LNCaP clone FGC (cell line): ENCODE measurements at regions not wholly inside any gene's neighbourhood (a gene's known extent, or its start where the extent isn't known, plus 50 kb on each side); places are given as distances from the start of the nearest gene placed in this dataset.

ENCODE experiments used
- DNase-seq: peaks from one replicate; pipeline ENCODE4 v3.0.0-alpha.2; 2011; ENCODE audit warnings: low read depth
- H3K4me3 ChIP-seq: 2 replicates; pipeline ENCODE4 v1.5.1; 2011; ENCODE audit warnings: mild to moderate bottlenecking, low read depth, low read length, control low read depth
- TF ChIP-seq, protein P1 (sequence below): IDR thresholded peaks from 2 replicates; pipeline ENCODE4 v1.5.1; 2012; ENCODE audit warnings: mild to moderate bottlenecking; ENCODE audit not compliant: control insufficient read depth, insufficient read depth; ENCODE audit errors: extremely low read depth

DNA sequence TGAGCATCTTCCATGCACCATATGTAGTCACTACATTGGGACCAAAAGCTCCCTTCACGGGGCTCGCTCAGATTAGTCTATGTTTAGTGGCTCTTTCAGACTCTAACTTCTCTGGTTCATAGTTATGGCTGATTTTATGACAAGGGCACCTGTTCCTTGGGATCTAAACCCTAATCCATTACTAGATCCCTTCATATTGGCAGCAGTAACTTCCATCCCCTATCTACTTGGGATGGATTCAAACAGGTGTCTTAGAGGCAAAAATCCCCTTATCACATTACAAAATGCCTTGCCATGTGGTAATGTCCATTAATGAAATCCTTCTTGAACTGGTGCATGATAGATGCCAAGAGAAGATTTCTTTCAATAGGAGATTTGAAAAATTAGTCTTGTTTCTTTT lies 96.7 kb upstream of the TP63 start:
- DNase-seq: no peak
- no peak overlapping the region for H3K4me3 ChIP-seq
- TF ChIP-seq, protein P1, sequence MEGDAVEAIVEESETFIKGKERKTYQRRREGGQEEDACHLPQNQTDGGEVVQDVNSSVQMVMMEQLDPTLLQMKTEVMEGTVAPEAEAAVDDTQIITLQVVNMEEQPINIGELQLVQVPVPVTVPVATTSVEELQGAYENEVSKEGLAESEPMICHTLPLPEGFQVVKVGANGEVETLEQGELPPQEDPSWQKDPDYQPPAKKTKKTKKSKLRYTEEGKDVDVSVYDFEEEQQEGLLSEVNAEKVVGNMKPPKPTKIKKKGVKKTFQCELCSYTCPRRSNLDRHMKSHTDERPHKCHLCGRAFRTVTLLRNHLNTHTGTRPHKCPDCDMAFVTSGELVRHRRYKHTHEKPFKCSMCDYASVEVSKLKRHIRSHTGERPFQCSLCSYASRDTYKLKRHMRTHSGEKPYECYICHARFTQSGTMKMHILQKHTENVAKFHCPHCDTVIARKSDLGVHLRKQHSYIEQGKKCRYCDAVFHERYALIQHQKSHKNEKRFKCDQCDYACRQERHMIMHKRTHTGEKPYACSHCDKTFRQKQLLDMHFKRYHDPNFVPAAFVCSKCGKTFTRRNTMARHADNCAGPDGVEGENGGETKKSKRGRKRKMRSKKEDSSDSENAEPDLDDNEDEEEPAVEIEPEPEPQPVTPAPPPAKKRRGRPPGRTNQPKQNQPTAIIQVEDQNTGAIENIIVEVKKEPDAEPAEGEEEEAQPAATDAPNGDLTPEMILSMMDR: no peak

DNA sequence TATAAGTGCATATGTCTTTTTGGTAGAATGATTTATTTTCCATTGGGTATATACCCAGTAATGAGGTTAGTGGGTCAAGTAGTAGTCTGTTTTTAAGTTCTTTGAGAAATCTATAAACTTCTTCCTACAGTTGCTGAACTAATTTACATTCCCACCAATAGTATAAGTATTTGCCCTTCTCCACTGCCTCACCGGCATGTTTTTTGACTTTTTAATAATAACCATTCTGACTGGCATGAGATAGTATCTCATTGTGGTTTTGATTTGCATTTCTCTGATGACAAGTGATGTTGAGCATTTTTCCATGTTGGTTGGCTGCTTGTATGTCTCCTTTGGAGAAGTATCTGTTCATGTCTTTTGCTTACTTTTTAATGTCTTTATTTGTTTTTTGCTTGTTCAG lies 94.1 kb upstream of the TP63 start:
- H3K4me3 ChIP-seq: no peak overlapping the region
- TF ChIP-seq, protein P1: no peak
- no peak for DNase-seq

DNA sequence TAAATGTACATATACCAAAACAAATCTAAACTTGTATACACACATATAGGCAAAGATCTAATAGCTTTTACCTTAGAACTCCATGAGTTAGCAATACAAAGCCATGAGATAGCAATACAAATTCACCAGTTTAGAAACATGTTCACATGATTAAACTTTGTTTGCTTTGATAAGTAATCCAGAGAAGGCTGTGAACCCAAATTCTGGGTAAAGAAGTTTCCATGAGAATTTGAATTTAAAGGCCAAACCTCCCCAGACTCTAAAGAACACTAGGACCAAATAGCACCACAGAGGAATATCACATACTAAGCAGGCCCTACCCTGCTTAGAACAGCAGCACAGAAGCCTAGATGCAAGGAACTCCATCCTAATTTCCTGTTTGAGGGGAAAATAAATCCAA lies 83.7 kb upstream of the TP63 start:
- no peak for DNase-seq
- TF ChIP-seq, protein P1: no peak
- H3K4me3 ChIP-seq: no peak overlapping the region

DNA sequence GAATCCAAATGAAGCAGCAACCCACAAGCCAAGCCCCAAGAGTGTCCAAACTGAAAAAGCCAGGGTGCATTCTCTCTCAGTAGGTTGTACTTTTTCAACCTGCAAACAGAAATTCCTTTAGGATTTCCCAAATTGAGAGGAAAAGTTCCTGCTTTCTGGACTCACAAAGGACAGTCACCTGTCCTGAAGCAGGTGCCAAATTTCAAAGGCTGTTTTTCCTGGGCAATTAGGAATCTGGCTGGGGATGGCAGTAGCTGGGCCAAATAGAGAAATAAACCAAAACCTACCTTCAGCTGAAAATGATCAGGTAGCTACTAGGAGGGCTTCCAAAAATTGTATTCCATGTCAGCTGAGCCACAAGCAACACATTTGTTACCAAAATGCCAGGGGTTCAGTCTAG lies 83.1 kb upstream of the TP63 start:
- DNase-seq: no peak
- TF ChIP-seq, protein P1: no peak
- no peak overlapping the region for H3K4me3 ChIP-seq

DNA sequence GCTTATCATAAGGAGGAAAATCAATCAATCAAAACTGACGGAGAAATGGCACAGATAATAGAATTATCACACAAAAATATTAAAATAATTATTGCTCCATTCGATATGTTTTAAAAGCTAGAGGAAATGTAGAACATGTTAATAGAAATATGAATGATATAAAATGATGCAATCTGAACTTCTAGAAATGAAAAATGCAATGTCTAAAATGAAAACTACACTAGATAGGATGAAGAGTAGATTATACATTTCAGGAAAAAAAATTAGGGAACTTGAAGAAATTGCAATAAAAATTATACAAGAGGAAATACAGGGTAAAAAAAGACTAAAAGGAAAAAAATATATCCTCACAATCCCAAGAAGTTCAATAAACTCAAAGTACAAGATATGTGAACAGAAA lies 80.2 kb upstream of the TP63 start:
- TF ChIP-seq, protein P1: no peak
- no peak for DNase-seq
- H3K4me3 ChIP-seq: no peak overlapping the region

DNA sequence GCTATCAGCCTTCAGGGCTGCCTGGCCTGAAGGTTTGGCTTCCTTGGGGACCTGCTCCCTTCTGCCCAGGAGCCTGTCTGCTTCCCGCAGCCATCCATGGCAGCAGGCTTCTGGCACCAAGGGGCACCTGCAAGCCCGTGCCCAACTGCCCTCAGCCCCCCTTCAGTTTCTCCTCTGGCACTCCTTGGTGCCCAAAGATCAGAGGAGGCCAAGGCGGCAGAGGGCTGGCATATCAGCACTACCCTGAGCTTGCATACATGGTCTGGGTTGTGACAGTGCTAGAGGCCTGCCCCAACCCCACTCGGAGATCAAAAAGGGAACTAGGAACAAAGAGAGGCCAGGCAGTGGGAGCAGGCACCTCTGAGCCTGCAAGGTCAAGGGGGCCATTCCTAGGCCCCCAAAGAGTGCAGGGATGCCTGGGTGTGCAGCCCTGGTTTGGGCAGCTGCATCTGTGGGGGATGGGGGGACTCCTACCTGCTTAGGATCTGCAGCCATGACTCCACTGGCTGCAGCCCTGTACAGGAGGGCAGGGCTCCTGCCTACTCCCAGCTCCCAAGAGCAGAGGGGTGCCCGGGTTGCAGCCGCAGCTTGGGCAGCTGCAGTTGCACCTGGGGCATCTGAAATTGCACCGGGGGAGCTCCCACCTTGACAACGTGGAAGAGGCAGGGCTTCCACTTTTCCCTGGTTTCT lies 76.2 kb upstream of the TP63 start:
- H3K4me3 ChIP-seq: no peak overlapping the region
- TF ChIP-seq, protein P1: no peak
- DNase-seq: no peak

DNA sequence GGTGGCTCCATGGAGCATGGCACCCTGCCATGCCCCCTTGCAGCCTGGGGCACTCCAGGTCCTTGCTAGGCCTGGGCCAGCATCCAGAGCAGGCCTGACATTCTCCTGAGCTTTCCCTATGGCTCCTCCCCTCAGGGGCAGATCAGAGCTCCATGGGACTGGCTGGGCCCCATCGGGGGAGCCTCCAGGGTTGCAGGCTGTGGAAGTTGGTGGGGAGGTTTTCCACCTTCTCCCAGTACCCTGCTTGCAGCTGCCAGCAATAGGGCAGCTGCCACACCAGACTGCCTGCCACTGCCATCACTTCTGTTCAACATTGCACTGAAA lies 75.7 kb upstream of the TP63 start:
- TF ChIP-seq, protein P1: no peak
- H3K4me3 ChIP-seq: no peak overlapping the region
- DNase-seq: no peak
